Uterus (tissue), 3 donors: ENCODE measurements at regions not wholly inside any gene's neighbourhood (a gene's known extent, or its start where the extent isn't known, plus 50 kb on each side); places are given as distances from the start of the nearest gene placed in this dataset.

Experiments used
- DNase-seq, 2 donors: peaks; one replicate each; pipeline ENCODE4 v3.0.0-alpha.2; 2019 to 2020
- H3K27ac ChIP-seq, 2 donors: fragments of 200-600 bp; sonication (generic); 1 replicate in 1 of 2; 2 replicates in 1 of 2; pipeline ENCODE4 v1.5.1; 2016 to 2018
- H3K27me3 ChIP-seq, 2 donors: fragments of 200-600 bp; sonication (generic); one replicate each; pipeline ENCODE4 v1.5.1; 2018 to 2019; ENCODE audit warnings: control low read depth in 1 of 2
- H3K36me3 ChIP-seq, 2 donors: fragments of 200-600 bp; sonication (generic); one replicate each; pipeline ENCODE4 v1.5.1; 2019; ENCODE audit warnings: control low read depth in 1 of 2
- H3K4me1 ChIP-seq, 2 donors: fragments of 200-600 bp; sonication (generic); one replicate each; pipeline ENCODE4 v1.5.1; 2018 to 2019; ENCODE audit warnings: control low read depth in 1 of 2
- H3K4me3 ChIP-seq, 2 donors: fragments of 200-600 bp; sonication (generic); 1 replicate in 1 of 2; 2 replicates in 1 of 2; pipeline ENCODE4 v1.5.1; 2018 to 2019; ENCODE audit warnings: mild to moderate bottlenecking in 1 of 2
- H3K9me3 ChIP-seq, 2 donors: fragments of 200-600 bp; sonication (generic); one replicate each; pipeline ENCODE4 v1.5.1; 2019; ENCODE audit warnings: control low read depth in 1 of 2
- POLR2A ChIP-seq, 2 donors: fragments of 450-650 bp; IDR thresholded peaks; one replicate each; pipeline ENCODE4 v1.6.1; 2016; ENCODE audit warnings: antibody characterized with exemption in 2 of 2, mild to moderate bottlenecking in 1 of 2, moderate library complexity in 1 of 2
- intact Hi-C: fragments of 100-400 bp; cut with DNase I; formaldehyde crosslinking; loops from one replicate; pipeline ENCODE4 v1.15.1; 2023; ENCODE audit warnings: low total_unique reads
- TF ChIP-seq, protein P1 (sequence below), 4 experiments: fragments of 200-600 bp in 2 of 4; fragments of 450-650 bp in 2 of 4; sonication (generic) in 2 of 4; IDR thresholded peaks; one replicate each; pipeline ENCODE4 v1.5.1; 2016 to 2019; ENCODE audit warnings: antibody characterized with exemption in 4 of 4, mild to moderate bottlenecking in 2 of 4, moderate library complexity in 1 of 4
- donor health status: DM: yes; HTN: yes; CAD: no.

DNA sequence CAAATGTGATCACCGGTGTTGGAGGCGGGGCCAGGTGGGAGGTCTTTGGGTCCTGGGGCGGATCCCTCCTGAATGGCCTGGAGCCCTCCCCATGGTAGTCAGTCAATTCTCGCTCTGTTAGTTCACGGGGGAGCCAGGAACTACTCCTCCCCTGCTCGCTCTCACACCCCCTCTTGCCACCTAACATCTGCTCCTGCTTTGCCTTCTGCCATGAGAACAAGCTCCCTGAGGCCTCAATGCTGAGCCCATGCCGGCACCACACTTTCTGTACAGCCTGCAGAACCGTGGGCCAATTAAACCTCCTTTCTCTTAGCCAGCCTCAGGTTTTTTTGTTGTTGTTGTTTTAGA, 135.7 kb downstream of the SHANK2 start:
- intact Hi-C loops: no loop called here
- H3K4me3 ChIP-seq: no peak overlapping the region
- TF ChIP-seq POLR2A (IDR thresholded peaks at IDR 0.05): no peak
- TF ChIP-seq, protein P1, sequence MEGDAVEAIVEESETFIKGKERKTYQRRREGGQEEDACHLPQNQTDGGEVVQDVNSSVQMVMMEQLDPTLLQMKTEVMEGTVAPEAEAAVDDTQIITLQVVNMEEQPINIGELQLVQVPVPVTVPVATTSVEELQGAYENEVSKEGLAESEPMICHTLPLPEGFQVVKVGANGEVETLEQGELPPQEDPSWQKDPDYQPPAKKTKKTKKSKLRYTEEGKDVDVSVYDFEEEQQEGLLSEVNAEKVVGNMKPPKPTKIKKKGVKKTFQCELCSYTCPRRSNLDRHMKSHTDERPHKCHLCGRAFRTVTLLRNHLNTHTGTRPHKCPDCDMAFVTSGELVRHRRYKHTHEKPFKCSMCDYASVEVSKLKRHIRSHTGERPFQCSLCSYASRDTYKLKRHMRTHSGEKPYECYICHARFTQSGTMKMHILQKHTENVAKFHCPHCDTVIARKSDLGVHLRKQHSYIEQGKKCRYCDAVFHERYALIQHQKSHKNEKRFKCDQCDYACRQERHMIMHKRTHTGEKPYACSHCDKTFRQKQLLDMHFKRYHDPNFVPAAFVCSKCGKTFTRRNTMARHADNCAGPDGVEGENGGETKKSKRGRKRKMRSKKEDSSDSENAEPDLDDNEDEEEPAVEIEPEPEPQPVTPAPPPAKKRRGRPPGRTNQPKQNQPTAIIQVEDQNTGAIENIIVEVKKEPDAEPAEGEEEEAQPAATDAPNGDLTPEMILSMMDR (IDR thresholded peaks at IDR 0.05): no peak
- H3K4me1 ChIP-seq: no peaks in the 10 kb centered on the region
- H3K27ac ChIP-seq: no peak overlapping the region
- H3K36me3 ChIP-seq: no peaks in the 10 kb centered on the region
- no peak for DNase-seq
- no peaks in the 10 kb centered on the region for H3K27me3 ChIP-seq
- no peaks in the 10 kb centered on the region for H3K9me3 ChIP-seq

DNA sequence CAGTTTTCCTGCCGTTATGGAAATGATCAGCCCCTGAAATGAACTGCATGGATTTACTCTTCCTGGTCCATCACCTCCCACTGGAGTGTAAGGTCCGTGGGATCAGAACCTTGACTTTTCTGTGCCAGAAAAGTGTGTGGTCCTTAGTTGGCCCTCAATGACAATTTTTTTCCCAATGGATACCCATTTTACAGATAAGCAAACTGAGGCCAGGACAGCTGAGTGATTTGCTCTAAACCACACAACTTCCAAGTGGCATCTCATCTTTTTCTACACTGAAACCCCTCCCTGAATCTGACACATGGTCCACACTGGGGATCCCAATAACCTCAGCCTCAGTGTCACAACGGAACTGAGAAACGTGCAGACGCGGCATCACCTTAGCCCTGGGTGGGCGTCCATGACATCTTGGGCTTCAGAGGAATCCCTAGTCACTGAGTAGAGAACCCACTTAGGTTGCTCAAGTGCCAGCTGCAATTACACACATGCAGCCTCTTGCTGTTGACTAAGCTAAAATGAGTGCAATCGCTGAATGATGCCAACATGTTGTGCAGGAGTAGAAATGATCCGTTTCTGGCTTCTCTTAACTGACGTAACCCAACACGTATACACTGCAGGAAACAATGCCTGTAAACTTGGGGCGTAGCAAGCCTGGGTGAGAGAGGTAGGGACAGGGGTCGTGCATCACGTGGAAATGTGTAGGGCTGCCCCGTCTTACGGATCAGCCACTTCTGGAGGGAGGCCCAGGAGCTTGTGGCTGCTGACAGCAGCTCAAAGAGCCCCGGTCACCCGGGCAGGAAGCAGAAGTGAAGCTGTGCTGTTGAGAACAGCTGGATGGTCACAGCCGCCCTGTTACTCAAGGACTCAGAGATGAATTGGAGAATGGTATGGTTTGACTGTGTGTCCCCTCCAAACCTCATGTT, 136.3 kb downstream of the SHANK2 start:
- Histone ChIP-seq H3K36me3 (no peaks in the 10 kb centered on the region), H3K4me3 (no peak overlapping the region), H3K27ac (no peak overlapping the region), H3K27me3 (no peaks in the 10 kb centered on the region), H3K9me3 (no peaks in the 10 kb centered on the region), H3K4me1 (no peaks in the 10 kb centered on the region)
- TF ChIP-seq, protein P1 (IDR thresholded peaks at IDR 0.05): no peak
- TF ChIP-seq POLR2A (IDR thresholded peaks at IDR 0.05): no peak
- intact Hi-C loops: no loop called here
- DNase-seq: no peak

DNA sequence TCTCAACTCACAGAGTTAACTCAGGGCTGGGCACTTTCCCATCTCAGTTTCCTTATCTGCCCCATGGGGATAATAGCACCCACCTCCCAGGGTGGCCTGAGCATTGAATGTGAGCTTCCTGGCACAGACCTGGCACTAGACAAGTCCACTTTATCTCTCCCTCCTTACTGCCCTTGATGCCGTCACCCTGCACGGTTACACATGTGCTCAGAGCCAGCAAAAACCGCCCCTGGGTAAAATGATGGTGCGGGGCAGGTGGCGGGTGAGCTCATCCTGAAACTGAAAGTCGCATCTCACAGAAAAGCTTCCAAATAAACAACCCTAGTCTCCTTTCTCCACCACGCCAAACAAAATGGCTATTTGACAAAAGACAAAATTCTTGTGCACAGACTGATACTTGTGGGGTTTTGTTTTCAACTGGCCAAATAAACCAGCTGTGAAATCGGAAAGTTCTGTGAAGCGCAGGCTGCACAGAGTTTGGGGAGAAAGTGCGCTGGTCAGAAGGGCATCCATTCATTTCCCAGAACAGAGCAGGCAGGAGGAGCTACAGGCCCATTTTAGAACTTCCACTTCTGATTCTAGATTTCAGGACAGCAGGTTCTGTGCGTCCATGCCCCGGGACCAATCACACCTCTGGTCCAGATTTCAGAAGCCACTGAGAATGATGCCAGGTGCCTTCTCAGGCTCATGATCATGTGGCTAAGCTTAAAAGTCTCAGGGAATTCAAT, 138.1 kb downstream of the SHANK2 start:
- TF ChIP-seq POLR2A (IDR thresholded peaks at IDR 0.05): no peak
- TF ChIP-seq, protein P1 (IDR thresholded peaks at IDR 0.05): no peak
- no peaks in the 10 kb centered on the region for H3K36me3 ChIP-seq
- no peak overlapping the region for H3K4me3 ChIP-seq
- H3K27ac ChIP-seq: no peak overlapping the region
- intact Hi-C loops: no loop called here
- no peaks in the 10 kb centered on the region for H3K9me3 ChIP-seq
- H3K27me3 ChIP-seq: no peaks in the 10 kb centered on the region
- DNase-seq: no peak
- no peaks in the 10 kb centered on the region for H3K4me1 ChIP-seq

DNA sequence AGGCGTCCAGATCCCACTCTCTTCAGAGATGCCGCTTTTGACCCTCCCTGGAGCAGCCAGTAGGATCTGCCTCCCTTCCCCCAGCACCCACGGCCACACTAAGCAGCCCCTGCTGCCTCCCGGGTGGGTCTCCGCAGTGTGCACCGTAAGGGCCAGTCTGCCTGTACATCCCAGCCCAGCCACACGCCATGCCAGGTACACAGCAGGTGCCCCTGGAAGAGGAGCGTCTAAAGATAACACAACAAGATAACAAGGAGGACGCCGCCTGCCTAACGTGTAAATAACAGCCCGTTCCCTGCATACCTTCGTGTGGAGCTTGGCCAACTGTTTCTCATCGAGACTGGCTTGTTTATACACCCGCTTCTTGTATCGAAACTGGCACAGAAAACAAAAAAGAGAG, 139.4 kb downstream of the SHANK2 start:
- no peak for DNase-seq
- Histone ChIP-seq H3K36me3 (no peaks in the 10 kb centered on the region), H3K9me3 (no peaks in the 10 kb centered on the region), H3K27me3 (no peaks in the 10 kb centered on the region), H3K4me3 (no peak overlapping the region), H3K4me1 (no peaks in the 10 kb centered on the region), H3K27ac (no peak overlapping the region)
- TF ChIP-seq, protein P1 (IDR thresholded peaks at IDR 0.05): no peak
- TF ChIP-seq POLR2A (IDR thresholded peaks at IDR 0.05): no peak
- intact Hi-C loops: no loop called here

DNA sequence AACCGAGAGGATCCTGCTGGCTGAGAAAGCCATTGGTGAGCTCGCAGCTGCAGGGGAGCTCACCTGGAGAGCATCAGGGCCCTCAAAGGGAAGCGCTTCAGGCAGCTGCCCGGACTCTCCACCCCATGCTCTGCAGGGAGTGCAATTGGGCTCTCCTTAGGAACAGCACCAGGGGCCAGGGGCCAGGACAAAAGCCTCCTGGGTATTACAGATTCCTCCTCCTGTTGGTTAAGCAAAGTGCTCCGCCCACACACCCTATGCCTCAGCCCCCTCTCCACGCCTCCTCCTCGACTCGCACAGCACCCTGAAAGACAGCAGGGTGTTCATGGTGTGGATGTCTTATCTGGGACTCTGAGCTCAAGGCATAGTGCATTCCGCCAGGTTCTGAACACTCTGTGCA, 139.9 kb downstream of the SHANK2 start:
- intact Hi-C loops: no loop called here
- Histone ChIP-seq H3K4me1 (no peaks in the 10 kb centered on the region), H3K27me3 (no peaks in the 10 kb centered on the region), H3K4me3 (no peak overlapping the region), H3K36me3 (no peaks in the 10 kb centered on the region), H3K27ac (no peak overlapping the region), H3K9me3 (no peaks in the 10 kb centered on the region)
- TF ChIP-seq POLR2A (IDR thresholded peaks at IDR 0.05): no peak
- TF ChIP-seq, protein P1 (IDR thresholded peaks at IDR 0.05): no peak
- no peak for DNase-seq
